ENCODE measurements at regions not wholly inside any gene's neighbourhood (a gene's known extent, or its start where the extent isn't known, plus 50 kb on each side); places are given as distances from the start of the nearest gene placed in this dataset.
"Not testable (repeated sequence)": the region's sequence is repeated elsewhere in the genome, so short reads cannot be mapped to it uniquely, and the experiment has no call there.

DNA sequence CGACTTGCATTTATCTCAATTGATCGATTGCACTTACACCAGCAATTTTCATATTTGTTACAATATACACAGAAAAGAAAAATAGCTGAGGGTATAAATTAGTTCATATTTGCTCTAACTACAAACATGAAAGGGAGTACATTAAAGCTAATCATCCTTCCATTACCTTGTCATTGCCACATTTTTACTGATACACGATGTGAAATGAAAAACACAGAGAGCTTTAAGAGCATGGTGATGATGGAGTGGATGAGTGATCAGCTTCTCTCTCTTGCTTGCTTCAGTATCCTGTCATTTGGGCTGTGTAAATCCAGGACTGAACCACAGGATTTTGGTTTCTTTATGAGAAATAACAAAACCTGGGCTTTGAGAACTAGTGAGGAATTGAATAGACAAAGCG, 1207.5 kb upstream of the GOT2 start:
- no peak for DNase-seq

DNA sequence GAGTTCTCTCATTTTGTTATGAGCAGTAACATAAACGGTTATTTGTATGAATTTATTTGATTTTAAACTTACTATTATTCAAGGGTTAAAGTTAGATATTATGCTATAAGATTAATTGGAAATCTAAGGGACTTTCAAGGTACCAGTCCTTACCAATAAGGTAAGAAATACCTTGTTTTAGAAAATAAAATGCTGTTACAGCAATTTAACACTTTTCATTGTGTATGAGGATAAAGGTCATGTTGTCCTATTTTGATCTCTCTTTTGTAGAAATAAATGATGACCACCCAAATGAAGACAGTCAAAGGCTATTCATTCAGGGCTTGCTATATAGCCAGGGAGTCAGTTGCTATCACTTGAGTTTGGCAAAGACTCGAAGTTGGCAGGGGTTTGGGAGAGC, 1185.9 kb upstream of the GOT2 start:
- no peak for DNase-seq

DNA sequence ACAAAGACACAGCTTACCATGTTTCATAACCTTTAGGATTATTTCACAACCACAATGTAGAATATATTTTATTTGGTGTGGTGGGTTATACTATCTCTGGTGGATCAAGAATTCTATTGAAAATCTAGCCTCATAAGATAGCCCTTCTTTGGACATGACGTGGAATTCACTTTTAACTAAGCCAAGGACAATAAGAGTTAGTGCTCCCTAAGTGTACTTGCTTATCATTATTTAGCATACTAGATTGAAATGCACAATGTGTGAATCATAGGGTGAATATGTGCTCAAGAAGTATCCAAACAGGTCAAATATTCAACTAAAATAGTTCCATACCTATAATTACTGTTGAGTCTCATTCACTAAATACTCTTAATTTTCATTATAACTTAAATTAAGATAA, 1179.5 kb upstream of the GOT2 start:
- peak; percentile 5 for DNase-seq

DNA sequence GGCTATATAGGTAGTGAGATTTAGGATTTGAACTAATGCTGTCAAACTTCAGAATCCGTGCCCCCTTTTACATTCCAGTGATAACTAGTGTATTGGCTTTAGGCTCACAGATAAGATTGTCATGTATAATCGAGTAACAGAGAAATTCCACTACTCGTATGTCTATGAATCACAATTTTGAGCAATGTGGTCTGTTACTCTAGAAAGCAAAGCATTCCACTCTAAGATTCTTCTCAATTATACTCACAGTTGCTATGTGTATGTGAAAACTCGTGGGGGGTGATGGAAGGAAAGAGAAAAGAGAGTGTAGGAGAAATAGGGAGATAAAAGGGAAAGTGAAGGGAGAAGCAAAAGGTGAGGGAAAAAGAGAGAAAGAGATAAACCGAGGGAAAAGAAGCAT, 1175.1 kb upstream of the GOT2 start:
- peak; percentile 58 for DNase-seq

DNA sequence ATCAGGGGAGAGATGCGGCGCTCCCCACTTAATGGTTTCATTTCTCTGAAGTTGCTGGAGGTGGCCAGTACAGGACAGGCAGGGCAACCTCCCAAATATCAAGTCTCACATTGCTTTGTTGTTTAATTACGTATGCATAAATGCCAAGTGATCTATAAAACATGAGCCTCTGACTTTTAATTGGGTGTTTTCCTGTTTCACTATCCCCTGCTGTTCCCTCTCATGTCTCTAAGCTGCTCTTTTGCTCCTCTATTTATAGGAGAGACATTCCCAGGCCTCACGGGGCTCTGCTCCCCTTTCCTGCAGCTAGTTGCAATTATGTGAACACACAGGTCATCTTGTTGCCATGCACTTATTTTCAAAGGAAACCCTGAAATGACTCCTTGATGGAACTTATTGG, 1173.5 kb upstream of the GOT2 start:
- no peak for DNase-seq

DNA sequence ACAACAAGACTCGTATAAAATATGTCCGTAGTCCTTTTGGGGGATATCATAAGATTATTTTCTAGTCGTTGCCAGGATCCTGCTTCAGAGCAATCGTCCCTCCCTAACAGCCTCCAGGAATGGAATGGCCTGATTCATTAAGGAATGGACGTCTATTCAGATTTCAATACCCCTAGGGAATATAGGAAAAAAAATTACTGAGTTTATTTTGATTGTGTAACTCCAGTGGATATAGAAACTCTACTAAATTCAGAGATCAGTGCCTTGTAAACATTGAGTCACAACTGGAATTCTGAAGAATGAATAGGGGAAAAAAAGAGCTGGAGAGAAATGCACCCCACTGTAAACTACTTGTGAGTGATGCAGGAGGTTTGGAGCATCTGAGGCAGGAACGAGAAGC, 1171.5 kb upstream of the GOT2 start:
- DNase-seq: peak; percentile 79

DNA sequence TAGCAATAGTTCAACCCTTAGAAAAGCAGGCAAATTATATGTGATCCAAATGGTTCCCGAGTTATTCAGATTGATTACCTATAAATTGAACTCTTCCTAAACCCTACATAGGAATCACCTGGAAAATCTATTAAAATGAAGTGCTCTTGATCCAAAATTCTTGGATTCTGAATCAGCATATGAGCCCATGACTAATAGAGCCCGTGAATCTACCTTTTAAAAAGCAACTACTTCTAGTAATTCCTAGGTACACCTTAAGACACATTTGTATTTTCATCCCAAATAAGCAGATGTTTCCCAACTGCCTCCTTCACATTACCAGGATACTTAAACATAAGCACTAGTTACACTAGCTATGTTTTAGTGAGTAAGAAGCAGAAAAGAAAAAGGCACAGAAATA, 1171.0 kb upstream of the GOT2 start:
- DNase-seq: no peak

DNA sequence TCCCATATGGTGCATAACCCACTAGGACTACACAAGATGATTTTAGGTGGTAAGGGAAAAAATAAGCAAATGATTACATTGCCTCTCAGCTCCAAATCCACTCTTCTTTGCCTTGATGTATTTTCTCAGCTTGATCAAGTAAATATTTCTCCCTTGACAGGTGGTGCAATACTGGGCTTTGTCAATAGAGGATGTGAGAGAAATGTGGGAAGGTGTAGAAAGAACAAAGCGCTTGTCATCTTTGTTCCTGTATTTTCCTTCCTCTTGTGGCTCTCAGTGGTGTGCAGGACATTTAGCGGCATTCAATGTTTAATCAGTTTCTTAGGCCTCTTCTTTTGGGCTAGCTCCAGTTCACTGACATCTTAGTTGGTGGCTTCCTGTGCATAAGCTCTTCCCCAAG, 1165.8 kb upstream of the GOT2 start:
- no peak for DNase-seq

DNA sequence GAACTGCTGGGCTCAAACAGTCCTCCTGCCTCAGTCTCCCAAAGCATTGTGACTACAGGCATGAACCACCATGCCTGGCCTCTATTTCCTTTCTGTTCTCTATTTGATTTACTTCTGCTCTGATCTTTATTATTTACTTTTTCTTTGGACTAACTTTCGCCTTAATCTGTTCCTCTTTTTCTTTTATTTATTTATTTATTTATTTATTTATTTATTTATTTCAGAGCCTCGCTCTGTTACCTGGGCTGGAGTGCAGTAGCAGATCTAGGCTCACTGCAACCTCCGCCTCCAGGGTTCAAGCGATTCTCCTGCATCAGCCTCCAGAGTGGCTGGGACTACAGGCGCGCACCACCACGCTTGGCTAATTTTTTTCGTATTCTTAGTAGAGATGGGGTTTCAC, 1158.3 kb upstream of the GOT2 start:
- no peak for DNase-seq

DNA sequence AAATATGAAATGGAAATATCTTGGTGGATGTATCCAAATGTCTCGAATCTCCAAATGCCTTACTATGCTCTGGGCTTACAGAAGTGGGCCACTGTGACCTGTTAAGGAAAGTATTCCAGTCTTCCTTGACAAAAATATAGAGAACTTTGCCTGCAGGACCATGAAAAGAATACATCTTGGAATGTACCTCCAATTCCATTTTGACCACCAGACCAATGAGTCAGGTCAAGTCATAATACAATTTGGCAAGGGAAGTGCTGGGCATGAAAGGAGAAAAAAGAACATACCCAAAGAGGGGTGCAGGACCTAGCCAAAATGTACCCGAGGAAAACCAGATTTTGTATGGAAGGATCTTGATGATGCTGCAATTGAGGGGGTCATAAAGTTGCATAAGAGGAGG, 1153.7 kb upstream of the GOT2 start:
- no peak for DNase-seq

DNA sequence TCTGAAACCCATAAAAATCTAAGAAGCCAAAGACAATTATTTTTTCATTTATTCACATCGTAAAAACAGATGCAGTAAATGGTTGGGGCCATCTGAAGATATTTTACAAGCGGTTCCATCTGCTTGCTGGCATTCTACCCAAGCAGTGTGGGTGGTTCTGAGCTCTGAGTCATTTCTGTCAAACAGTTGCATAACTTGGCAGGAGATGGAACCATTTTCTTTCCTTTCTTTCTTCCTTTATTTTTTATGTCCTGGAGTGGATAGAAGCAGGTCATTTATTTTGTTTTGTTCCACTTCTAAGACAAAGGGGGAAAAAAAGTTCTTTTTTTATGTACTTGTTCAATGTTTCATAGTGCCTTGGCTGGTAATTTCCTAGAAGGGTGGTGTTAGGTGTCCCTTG, 1151.9 kb upstream of the GOT2 start:
- DNase-seq: peak; percentile 70

DNA sequence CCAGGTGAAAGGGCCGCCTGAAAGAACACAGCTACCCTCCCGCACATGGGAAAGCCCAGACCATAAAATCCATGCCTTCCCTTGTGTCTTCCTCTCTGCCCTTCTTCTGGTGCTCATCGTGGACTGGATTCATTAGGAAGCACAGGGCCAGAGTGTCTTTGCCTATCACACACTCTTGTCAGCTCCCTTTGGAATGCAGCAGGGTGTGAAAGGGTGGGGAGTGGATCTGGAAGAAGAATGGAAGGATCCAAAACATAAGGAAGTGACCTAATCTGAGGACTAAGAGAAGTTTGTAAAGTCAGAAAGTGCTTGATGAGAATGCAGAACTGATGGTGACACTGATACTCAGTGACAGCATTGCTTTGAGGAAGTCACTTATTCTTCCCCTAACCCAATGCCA, 1147.3 kb upstream of the GOT2 start:
- DNase-seq: no peak

DNA sequence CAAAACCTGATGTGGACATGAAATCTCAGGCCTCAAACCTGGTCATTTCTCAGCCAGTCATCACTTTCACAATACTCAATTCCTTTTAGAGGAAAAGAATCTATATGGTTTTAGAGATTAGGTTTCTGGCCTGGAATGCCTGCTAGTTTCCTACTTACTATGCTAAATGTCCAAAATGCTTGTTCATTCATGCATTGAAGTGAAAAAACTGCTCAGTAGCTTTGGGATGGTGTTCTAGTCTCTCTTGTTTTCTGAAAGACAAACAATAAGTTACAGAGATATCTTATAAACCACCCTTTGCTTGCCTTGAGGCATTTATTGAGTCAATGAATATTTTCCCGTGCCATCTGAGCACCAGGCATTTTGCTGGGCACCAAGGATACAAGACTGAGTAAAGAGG, 1146.5 kb upstream of the GOT2 start:
- DNase-seq: no peak

DNA sequence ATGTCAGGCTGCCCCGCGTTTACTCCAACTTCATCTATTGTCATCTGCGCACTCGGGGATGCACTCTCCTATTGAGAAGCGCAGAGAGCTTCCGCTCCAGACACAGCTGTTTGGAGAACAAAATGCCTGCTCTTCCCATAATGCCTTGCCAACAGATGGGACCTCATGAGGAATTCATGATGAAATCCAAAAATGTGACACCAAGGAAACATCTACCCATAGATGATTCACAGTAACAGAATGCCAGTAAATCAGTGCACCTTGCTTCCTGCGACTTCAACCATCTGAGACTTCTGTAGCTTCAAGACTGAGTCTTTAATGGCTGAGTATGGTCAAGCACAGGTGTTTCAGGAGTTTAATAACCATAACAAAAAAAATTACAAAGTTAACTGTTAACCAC, 1144.9 kb upstream of the GOT2 start:
- no peak for DNase-seq

DNA sequence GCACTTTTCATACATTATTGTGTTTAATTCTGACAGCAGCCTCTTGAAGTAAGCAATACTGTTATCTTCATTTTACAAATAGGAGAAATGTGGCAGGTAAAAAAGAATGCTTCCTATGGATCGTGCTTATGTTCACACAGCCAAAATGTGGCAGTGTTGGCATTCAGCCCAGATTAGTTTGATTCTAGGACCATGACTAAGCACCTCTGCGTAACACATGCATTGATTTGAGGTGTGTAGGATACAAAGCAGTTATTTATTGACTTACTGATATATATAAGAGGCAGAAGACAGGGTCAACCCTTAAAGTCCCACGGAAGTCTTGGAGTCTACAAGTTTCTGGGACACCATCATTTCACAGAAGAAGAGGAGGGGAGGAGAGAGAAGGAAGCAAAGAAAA, 1144.4 kb upstream of the GOT2 start:
- peak; percentile 40 for DNase-seq

DNA sequence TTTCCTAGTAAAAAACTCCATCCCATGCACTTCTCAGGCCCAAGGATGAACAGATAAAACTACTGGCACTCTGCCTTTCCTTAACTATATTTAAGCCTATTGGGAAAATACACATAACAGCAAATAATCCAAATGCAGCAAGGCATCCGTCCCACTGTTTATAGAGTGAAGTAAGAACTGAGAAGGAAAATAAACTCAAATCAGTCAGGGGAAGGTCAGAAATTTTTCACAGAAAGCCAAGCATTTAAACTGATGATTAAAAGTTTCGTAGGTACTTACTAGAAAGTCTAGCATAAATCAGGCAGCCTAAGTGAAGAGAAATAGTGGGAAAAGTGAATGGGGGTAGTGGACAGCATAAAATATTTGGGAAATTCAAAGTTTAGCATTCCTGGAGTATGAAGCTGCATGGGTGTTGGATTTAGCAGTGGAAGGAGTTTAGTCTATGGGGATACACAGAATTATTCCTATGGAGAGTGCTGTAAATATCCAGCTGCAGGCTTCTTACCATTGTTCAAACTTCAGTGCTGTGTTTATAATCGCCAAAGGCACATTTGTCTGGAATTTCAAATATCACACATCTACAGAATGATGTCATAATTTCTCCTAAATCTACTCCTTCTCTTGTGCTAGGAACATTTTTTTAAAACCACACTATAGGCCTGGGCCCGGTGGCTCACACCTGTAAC, 1131.0 kb upstream of the GOT2 start:
- DNase-seq: peak; percentile 25

DNA sequence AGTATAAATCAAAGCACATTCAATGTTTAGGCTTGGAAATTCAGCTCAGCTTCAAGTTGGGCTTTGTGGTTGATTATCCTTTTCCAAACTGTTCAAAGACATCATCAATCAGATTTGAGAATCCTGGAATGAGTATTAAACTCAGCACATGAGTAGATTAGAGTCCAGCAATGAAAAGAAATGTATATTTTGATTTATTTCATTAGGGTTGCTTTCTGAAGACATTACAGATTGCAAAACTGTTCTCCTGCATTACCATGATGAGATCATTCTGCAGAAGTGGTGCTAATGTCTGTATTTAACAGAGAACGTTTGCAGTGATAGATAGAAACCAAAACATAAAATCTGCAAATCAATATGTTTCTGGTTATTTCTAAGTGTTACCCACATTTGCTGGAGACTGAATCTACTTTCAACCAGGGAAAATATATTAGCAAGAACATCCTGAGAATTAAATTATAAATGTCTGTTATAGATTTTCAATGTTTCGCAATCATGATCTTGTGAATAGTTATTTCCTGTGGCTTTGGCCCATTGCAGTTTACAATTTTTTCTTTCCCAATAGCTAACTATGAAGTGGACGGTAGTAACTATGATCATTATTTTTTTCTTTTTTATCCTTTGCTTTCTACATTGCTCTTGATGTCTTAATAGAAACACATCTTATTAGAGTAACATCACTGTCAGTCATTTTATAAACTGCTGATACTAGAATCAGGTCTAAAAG, 1125.7 kb upstream of the GOT2 start:
- no peak for DNase-seq

DNA sequence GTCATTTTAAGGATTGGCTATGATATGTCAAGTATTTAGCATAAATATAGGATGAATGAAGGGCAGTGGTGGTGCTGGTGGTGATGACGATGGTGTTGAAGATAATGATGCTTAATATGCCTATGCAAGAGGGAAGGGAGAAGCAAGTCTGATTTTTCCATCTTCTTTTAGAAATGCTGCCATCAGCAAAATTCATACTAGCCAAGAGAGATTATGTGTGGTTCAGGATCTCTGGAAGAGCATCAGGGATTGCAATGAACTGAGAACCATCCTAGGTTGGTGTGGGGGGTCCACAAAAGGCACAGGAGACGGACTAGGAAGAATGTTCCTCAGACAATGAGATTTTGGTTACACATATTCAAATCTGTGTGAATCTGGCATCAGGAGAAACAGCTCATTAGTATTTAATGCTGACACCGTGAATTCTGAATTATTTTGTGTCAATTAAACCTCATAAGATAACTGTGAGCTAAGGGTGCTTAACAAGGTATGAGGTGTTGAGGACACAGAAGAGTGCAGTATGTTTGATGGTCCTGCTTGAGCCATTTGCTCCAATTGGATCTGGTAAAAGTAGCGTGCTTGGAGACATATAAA, 1120.8 kb upstream of the GOT2 start:
- DNase-seq: no peak

DNA sequence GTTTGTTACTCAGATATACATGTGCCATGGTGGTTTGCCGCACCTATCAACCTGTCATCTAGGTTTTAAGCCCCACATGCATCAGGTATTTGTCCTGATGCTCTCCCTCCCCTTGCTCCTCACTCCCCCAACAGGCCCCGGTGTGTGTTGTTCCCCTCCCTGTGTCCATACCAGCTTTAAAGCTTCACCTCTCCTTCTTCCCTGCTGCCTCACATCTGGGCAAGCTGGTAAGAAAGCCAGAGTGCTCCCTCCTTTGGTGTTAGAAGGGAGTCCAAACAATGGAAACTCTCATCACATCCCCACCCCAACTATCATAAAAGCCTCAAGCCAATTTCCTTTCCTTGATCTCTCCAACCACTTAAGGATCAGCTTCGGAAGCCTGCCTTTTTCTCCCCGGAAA, 1115.6 kb upstream of the GOT2 start:
- DNase-seq: no peak

DNA sequence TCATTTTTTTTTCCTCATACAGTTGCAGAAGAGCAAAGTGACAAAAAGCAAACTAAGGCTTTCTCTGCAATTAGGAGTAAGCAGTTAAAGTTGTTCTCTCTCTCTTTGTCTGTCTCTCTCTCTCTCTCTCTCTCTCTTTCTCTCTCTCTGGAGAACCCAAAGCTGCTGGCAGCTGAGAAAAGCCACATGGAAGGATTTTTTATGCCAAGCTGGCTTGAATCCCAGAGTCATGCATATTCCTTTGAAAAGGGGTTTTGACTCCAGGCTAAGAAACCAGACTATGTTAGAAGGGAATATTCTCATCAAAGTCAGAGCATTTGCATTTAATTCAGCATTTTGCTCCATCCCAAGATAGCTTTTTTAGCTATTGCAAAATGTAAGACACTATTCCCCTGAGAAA, 1114.2 kb upstream of the GOT2 start:
- DNase-seq: no peak

DNA sequence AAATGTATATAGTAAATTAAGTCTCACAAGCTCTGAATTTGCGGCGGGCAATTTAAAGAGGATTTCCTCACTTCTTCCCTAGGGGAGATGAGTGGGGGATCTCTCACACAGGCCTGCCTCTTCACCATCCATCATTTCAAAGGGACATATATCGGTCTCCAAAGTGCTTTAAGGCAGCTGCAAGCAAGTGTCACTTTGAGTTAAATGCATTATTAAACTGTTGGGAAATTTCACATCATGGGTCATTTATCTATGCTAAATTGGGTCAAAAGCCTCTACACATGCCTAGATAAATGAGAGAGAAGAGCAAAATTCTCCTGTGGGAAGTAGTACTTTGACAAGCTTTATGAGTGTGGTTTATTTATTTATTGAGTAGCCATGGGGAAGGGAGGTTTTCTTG, 1106.1 kb upstream of the GOT2 start:
- no peak for DNase-seq

DNA sequence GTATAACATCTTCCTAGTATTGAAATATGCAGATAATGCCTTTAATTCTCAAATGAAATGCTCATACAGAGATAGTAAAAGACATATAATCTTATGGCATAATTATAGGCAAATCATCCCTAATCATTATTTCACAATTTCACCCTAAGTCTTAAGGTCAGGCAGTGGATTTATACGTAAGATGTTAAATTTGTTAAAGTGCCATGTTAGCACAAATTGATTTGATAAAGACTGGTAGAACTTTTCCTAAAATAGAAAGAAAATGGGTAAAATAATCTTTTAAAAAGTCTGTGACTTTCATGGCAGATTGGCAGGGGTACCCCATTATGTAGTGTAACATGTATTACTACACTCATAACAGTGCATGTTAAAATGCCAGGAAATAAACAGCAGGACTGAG, 1092.7 kb upstream of the GOT2 start:
- DNase-seq: no peak

DNA sequence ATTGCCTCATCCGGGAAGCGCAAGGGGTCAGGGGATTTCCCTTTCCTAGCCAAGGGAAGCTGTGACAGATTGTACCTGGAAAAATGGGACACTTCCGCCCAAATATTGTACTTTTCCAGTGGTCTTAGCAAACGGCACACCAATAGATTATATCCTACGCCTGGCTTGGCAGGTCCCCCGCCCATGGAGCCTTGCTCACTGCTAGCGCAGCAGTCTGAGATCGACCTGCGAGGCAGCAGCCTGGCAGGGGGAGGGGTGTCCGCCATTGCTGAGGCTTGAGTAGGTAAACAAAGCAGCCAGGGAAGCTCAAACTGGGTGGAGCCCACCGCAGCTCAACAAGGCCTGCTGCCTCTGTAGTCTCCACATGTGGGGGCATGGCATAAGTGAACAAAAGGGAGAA, 1075.4 kb upstream of the GOT2 start:
- DNase-seq: not testable (repeated sequence)

DNA sequence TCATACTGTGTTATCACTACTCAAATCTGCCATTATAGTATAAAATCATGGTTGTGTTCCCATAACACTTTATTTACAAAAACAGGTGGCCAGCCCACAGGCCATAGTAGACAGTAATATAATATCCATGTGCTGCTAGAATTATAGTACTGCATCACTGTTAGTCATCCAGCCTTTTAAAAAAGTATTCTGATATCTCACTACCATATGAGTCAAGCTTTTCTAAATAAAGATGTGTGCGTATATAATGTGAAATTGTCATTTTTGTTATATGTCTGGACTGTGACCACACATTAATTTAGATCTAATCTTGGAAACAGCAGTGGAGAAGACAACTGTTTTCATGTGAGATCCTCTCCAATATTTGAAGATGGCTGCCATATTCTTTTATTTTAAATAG, 1049.1 kb upstream of the GOT2 start:
- peak; percentile 38 for DNase-seq
